HepG2 (cell line): ENCODE measurements at regions not wholly inside any gene's neighbourhood (a gene's known extent, or its start where the extent isn't known, plus 50 kb on each side); places are given as distances from the start of the nearest gene placed in this dataset.

Source experiments
- ATRX ChIP-seq: sonication (generic); formaldehyde crosslinking; IDR thresholded peaks from 2 replicates; pipeline ENCODE4 v1.4.0; 2020; ENCODE audit warnings: missing genetic modification reagents, borderline replicate concordance
- POLR2A ChIP-seq, 2 experiments: IDR thresholded peaks; 2 replicates each; pipeline ENCODE4 v1.6.1; 2011; ENCODE audit warnings: low read depth in 2 of 2, low read length in 2 of 2, mild to moderate bottlenecking in 1 of 2, moderate library complexity in 1 of 2; ENCODE audit not compliant: insufficient read depth in 1 of 2
- ZZZ3 ChIP-seq: sonication (generic); formaldehyde crosslinking; IDR thresholded peaks from 2 replicates; pipeline ENCODE4 v1.4.0; 2020; ENCODE audit warnings: missing genetic modification reagents, mild to moderate bottlenecking, borderline replicate concordance
- TF ChIP-seq, protein P1 (sequence below): IDR thresholded peaks from 2 replicates; pipeline ENCODE4 v1.6.1; 2016
- TF ChIP-seq, protein P2 (sequence below): fragments of 450-650 bp; IDR thresholded peaks from 2 replicates; pipeline ENCODE4 v1.6.1; 2017; ENCODE audit warnings: mild to moderate bottlenecking

DNA sequence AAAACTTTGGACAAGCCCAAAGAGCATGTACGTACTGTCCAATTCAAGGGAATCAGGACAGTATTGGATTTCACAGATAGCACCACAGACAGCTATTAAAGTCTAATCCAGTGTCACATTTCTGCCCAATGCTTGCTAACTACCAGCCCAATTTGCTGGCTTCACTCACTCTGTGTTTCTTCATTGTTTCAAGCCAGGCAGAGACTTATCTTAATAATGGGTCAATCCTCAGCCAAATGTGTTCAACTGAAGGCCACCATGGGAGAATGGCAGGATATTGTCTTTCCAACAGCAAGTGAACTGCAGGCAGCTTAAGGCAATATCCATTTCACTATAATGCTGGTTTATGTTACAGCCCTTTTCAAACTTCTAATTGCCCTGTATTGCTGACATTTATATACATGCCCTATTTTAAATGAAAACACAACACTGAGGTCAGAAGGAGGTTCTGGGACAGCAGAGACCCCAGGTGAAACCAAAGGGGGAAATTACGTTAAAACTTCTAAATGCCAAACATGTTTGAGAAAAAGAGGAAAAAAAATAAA is 142.1 kb upstream of the RSPO3 start:
- TF ChIP-seq, protein P1, sequence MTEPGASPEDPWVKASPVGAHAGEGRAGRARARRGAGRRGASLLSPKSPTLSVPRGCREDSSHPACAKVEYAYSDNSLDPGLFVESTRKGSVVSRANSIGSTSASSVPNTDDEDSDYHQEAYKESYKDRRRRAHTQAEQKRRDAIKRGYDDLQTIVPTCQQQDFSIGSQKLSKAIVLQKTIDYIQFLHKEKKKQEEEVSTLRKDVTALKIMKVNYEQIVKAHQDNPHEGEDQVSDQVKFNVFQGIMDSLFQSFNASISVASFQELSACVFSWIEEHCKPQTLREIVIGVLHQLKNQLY (CRISPR knock-in tag) = no peak
- TF ChIP-seq ZZZ3 (CRISPR knock-in tag) (no peak), POLR2A (IDR thresholded peaks at IDR 0.05; ENCODE audit: insufficient read depth in 1 of 2, low read depth in 2 of 2, low read length in 2 of 2) (no peak), ATRX (CRISPR knock-in tag) (no peak)
- TF ChIP-seq, protein P2, sequence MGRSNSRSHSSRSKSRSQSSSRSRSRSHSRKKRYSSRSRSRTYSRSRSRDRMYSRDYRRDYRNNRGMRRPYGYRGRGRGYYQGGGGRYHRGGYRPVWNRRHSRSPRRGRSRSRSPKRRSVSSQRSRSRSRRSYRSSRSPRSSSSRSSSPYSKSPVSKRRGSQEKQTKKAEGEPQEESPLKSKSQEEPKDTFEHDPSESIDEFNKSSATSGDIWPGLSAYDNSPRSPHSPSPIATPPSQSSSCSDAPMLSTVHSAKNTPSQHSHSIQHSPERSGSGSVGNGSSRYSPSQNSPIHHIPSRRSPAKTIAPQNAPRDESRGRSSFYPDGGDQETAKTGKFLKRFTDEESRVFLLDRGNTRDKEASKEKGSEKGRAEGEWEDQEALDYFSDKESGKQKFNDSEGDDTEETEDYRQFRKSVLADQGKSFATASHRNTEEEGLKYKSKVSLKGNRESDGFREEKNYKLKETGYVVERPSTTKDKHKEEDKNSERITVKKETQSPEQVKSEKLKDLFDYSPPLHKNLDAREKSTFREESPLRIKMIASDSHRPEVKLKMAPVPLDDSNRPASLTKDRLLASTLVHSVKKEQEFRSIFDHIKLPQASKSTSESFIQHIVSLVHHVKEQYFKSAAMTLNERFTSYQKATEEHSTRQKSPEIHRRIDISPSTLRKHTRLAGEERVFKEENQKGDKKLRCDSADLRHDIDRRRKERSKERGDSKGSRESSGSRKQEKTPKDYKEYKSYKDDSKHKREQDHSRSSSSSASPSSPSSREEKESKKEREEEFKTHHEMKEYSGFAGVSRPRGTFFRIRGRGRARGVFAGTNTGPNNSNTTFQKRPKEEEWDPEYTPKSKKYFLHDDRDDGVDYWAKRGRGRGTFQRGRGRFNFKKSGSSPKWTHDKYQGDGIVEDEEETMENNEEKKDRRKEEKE = no peak
